ENCODE measurements at regions not wholly inside any gene's neighbourhood (a gene's known extent, or its start where the extent isn't known, plus 50 kb on each side); places are given as distances from the start of the nearest gene placed in this dataset.

DNA sequence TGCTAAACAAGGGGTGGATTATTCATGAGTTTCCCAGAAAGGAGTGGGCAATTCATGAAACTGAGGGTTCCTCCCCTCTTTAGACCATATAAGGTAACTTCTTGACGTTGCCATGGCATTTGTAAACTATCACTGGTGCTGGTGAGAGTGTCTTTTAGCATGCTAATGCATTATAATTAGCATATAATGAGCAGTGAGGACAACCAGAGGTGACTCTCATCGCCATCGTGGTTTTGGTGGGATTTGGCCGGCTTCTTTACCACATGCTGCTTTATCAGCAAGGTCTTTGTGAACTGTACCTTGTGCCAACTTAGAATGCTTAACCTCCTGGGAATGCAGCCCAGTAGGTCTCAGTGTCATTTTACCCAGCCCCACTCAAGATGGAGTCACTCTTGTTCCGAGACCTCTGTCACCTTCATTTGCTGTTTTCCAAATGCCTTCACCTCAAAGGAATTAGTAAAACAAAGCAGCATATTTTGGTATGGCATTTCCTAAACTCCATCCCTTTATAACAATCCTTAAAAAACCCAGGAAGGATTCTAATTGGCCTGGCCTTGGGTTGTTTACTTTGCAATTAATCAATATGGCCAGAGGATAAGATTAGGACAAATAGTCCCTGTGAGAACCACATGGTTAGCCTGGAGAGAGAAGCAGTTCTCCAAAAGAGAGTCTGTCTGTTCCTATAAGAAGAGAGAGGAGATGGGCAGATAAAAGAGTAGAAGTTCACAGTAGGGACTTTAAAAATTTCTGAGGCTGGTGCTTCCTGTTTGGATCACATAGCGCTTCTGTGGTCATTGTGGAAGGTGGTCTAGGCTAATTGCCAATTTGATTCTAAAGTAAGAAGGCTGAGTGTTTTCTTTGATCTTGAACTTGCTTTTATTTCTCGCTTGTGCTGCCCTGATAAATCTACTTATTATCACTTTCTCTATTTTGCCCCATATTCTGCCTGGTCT, 155.2 kb upstream of the EOMES start:
- no peak for TF ChIP-seq EZH2 (IDR thresholded peaks at IDR 0.05; ENCODE audit: borderline replicate concordance, insufficient read depth, low read length, poor library complexity, severe bottlenecking)
- no peak for TF ChIP-seq CTCF (IDR thresholded peaks at IDR 0.05; ENCODE audit: poor library complexity, severe bottlenecking)
- TF ChIP-seq RAD21 (conservative IDR thresholded peaks at IDR 0.05) = no peak
- no peak for TF ChIP-seq MXI1 (conservative IDR thresholded peaks at IDR 0.05; ENCODE audit: poor library complexity, severe bottlenecking)
- TF ChIP-seq REST (IDR thresholded peaks at IDR 0.05; ENCODE audit: borderline replicate concordance) = no peak
